Hematopoietic multipotent progenitor cell treated with erythropoietin and hydrocortisone succinate and interleukin-3 and kit ligand, for 6 days (in vitro differentiated cells): ENCODE measurements at regions not wholly inside any gene's neighbourhood (a gene's known extent, or its start where the extent isn't known, plus 50 kb on each side); places are given as distances from the start of the nearest gene placed in this dataset.

Experiments
- DNase-seq: peaks from one replicate; pipeline ENCODE4 v3.0.0-alpha.2; 2015

- DNase-seq, result no peak
These were observed 404.4 kb upstream of the PDE3A start for GRCh38 chr12:19963972-19964371.

- no peak for DNase-seq
These were observed 403.8 kb upstream of the PDE3A start for GRCh38 chr12:19964549-19964948.

- DNase-seq, result no peak
These were observed 402.9 kb upstream of the PDE3A start for GRCh38 chr12:19965196-19966038.

DNA sequence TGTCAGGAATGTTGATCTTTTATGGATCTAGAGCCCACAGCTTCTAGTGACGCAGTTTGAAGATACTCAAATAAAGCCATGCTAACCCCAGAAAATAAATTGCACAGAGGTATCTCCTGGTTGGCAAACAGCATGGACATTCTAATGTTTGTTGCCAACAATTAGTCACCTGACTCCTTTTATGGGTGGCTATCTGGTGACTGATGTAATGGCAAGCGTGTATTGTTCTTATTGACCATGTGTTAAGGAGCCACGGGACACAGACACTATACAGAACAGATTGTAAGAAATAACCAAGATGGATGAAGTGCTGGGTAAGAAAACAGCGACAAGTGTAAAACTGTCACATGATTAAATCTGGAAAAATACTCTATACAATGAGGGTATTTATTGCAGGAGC is 401.3 kb upstream of the PDE3A start:
- DNase-seq, result no peak

- DNase-seq, result no peak
These were observed 400.9 kb upstream of the PDE3A start for GRCh38 chr12:19967431-19967830.

DNA sequence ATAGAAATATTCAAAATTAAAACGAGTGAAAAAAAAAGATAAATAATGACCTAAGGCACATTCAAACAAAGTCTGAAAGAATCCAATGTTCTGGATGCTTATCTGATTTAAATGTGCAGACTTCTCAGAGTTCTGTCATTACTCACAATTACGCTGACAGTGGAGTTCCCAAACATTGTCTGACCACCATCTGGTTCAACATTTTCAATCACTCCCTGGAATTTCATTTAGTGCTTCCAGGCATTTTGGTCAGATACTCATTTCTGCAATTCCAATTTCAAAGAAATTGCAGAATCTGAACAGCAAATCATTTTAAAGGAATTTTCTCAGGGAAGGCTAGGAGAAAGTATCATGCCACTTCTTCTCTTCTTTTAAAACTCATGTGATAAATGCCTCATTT is 398.2 kb upstream of the PDE3A start:
- no peak for DNase-seq

- DNase-seq, result no peak
These were observed 397.5 kb upstream of the PDE3A start for GRCh38 chr12:19970821-19971220.

- DNase-seq, result no peak
These were observed 396.7 kb upstream of the PDE3A start for GRCh38 chr12:19971361-19972280.

GRCh38 chr12:19972325-19973288 is 395.7 kb upstream of the PDE3A start:
- DNase-seq, result peak; percentile 9

DNA sequence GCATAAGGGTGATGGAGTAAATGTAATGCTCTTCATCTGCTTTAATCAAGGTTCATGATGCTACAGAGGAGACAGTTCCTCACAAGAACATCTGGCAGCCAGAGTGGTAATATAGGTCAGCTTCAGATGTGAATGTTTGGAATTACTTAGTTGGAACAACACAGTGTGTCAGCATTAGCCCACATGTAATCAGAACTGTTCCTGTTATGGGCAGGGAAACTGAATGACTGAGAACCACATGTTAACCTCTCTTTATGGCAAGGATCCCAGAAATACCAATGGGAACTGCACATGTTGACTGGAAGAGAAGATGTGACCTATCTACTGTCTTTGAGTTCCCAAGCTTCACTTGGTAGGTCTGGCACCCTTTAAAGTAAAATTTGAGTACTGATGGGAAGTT is 390.1 kb upstream of the PDE3A start:
- DNase-seq, result no peak

DNA sequence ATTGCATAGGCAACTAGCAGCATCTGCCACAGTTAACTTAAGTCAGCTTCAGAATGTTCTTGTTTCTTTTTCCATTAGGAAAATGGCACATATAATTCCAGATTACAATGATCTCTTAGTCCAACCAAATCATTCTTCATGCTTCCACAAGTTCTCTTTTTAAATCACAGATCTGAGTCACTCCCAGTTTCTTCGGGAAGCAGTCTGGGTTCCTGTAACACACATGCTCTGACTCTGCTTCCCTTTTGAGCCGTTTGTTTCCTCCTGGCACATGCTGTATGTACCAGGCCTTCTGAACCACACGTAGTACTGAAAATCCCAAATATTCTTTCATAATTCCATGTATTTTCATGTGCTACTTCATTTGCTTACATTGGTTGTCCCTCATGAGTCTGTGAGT is 388.8 kb upstream of the PDE3A start:
- DNase-seq, result no peak

DNA sequence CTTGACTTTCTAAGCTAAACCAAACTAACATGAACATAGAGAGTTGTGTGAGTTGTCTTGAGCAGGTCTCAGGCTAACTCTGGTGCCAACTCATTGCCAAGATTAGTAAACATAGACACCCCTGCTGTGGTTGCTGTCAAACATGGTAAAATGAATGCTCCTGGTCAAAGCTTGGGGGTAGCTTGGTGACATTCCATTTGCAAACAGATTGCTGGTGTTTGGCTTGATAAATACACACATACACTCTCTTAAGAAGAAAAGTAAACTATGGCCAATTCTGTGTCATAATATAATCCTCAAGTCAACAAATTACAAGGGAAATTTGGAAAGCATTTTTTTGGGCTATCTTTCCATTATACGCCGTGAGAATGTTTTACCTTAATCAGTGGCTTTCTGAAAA is 386.4 kb upstream of the PDE3A start:
- DNase-seq, result no peak

- no peak for DNase-seq
These were observed 380.3 kb upstream of the PDE3A start for GRCh38 chr12:19988001-19988400.

DNA sequence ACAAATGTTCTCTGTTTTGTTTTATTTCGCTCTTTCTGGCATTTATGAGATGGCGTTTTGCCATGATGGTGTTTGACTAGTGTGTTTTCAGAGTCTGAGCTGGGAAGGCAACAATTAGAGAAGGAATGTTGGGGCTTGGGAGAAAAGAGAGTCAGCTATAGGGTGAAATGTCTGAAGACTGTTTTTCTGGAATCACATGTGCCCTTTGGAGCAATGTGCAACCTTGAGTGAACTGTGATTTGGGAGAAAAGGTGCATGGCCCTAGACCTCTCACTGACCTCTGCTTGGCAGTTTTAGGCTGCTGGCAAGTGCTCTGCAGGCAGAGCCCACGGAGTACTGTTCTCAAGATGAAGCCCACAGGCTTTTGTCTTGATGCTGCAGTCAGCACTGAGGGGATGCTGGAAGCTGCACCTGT is 379.9 kb upstream of the PDE3A start:
- no peak for DNase-seq

GRCh38 chr12:19988948-19989347 is 379.4 kb upstream of the PDE3A start:
- no peak for DNase-seq

DNA sequence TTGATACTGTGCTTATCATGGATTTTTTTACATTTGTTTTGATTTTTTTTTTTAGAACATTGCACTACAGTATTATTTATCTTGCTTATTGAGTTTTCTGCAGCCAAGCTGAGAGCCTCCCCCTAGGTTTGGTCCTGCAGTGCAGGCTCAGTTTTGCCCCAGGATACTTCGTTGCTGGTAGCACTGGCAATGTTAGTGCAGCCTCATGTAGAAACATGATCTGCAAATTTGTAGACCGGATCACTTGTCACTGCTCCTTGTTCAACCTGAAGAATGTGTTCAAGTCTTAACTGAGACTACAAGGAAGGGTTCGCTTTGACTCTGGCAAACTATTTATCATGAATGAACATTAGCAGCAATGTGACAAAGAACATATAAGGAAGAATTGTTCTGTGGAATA is 377.2 kb upstream of the PDE3A start:
- no peak for DNase-seq

GRCh38 chr12:19992311-19992710 is 376.0 kb upstream of the PDE3A start:
- no peak for DNase-seq

DNA sequence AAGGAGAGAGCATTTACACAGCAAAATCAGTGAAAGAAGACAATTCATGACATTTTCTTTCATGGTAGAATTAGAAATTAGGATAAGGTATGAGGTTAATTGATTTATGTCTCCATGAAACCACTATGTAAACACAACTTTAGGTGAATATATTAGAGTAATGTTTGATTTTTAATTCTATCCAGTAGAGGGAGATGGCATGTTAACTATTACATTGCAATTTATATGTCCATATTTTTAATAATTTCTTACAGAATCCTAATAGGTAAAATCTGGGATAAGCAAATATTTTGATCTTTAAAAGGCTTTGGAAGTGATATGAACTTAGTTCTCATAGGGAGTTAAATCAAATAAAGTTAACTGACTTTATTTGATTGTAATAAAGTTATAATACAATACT is 373.4 kb upstream of the PDE3A start:
- DNase-seq, result no peak

DNA sequence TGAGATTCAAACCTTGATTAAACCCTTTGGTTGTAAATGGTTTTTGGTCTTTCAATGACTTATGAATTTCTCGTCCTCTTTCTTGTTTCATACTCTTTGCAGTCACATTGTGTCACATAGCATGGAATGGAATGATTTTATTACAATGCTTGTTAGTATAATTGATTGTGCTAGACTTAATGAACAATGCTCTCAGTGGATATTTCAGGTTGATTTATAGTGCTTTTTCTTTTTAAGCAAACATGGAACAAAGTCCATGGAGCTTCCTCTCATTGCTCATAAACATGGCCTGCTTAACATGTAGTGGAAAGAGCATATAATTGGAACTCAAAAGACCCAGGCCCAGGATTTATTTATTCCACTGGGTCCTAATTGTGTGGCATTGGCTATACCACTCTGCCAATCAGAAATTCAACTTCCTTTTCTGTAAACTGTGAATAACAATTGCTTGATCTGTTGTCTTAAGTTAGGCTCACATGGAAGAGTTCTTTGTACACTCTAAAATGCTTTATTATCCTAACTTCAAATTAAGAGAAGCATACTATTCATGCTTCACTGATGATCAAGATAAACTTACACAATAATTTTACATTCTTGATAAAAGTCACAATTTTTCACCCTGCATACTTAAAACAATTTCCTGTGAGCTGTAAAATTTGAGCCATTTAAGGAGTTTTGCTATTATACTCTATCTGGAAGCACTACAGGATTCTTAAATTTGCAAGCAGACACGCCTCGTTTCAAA is 370.5 kb upstream of the PDE3A start:
- no peak for DNase-seq

DNA sequence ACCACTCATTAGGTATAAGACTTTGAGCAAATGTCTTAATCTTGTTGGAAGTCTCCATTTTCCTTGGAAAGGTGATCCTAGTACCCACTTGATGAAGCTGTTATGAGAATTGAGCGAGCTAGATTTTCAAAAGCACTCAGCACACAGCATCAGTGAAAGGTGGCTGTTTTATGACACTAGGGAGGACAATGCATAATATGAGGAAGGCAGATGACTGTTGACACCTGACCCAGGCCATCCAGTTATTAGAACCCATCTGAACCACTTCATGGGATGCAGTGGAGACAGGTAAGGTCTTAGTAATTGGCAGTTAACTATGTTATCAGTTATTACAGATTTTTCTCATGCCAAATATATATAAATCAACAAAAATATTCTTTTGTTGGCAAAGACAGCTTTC is 369.9 kb upstream of the PDE3A start:
- DNase-seq, result no peak

- DNase-seq, result no peak
These were observed 369.2 kb upstream of the PDE3A start for GRCh38 chr12:19998961-19999804.
